Body of pancreas (tissue), 4 donors: ENCODE measurements at regions not wholly inside any gene's neighbourhood (a gene's known extent, or its start where the extent isn't known, plus 50 kb on each side); places are given as distances from the start of the nearest gene placed in this dataset.

ENCODE experiments used
- ATAC-seq: fragments of 150-250 bp; one replicate; pipeline ENCODE4 v1.9.1; 2016
- DNase-seq, 4 donors: peaks; one replicate each; pipeline ENCODE4 v3.0.0-alpha.2; 2019
- H3K27ac ChIP-seq, 4 donors: fragments of 200-600 bp; sonication (generic); 1 replicate in 3 of 4; 2 replicates in 1 of 4; pipeline versions ENCODE4 v1.5.1 to v1.6.1; 2016 to 2019; ENCODE audit warnings: mild to moderate bottlenecking in 1 of 4, mixed read lengths in 1 of 4, moderate library complexity in 1 of 4
- H3K27me3 ChIP-seq, 2 donors: fragments of 200-600 bp; sonication (generic); one replicate each; pipeline ENCODE4 v1.6.0; 2016; ENCODE audit warnings: mild to moderate bottlenecking in 1 of 2
- H3K36me3 ChIP-seq, 2 donors: fragments of 200-600 bp; sonication (generic); replicated peaks in 1 of 2; 2 replicates each; pipeline ENCODE4 v1.5.1; 2016; ENCODE audit warnings: low read depth in 2 of 2; ENCODE audit not compliant: insufficient read depth in 1 of 2
- H3K4me1 ChIP-seq: fragments of 200-600 bp; sonication (generic); one replicate; pipeline ENCODE4 v1.6.0; 2016
- H3K4me3 ChIP-seq, 2 donors: fragments of 200-600 bp; sonication (generic); 1 replicate in 1 of 2; 2 replicates in 1 of 2; pipeline ENCODE4 v1.5.1; 2016 to 2019
- H3K9me3 ChIP-seq, 3 donors: fragments of 200-600 bp; sonication (generic); 1 replicate in 2 of 3; 2 replicates in 1 of 3; pipeline ENCODE4 v1.5.1; 2016
- POLR2A ChIP-seq, 3 donors: fragments of 450-650 bp; IDR thresholded peaks; one replicate each; pipeline ENCODE4 v1.6.1; 2016; ENCODE audit warnings: antibody characterized with exemption in 3 of 3, mild to moderate bottlenecking in 2 of 3
- WGBS, 2 donors: methylation state at CpG; one replicate each; pipeline ENCODE4 v1.1.5; 2017; 5-methylcytosine and 5-hydroxymethylcytosine counted together
- intact Hi-C: fragments of 100-400 bp; cut with DNase I; formaldehyde crosslinking; loops from one replicate; pipeline ENCODE4 v1.15.1; 2023
- TF ChIP-seq, protein P1 (sequence below), 7 experiments: fragments of 450-650 bp in 4 of 7; fragments of 200-600 bp in 3 of 7; sonication (generic) in 3 of 7; IDR thresholded peaks; one replicate each; pipeline ENCODE4 v1.5.1; 2016 to 2019; ENCODE audit warnings: antibody characterized with exemption in 7 of 7

DNA sequence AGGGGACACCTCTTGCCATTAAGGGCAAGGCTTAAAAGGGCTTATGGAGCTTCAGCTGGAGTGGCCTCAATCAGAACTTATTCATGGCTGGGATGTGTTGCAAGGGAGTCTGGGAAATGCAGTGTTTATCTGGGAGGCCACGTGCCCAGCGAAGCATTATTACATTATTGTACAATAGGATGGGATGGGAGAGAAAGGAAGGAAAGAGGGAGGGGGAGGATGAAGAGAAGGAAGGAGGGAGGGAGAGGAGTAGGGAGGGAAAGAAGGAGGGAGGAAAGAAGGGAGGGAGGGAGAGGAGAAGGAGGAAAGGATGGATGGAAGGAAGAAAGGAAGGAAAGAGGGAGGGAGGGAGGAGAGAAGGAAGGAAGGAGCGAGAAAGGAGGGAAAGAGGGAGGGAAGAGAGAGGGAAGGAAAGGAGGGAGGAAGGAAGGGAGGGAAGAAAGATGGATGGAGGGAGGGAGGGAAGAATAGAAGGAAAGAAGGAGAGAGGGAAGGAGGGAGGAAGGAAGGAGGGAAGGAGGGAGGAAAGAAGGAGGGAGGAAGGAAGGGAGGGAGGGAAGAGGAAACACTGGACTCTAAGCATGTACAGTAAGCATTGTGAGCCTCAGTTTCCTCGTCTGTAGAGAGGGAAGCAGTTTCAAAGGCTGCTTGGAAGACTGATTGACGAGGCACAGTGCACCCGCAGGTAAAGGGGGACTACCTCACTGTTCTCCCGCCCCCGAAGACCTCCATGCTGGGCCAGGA, 62.2 kb downstream of the MYEOV start:
- H3K36me3 ChIP-seq, result no peaks in the 10 kb centered on the region
- DNase-seq (no peak), ATAC-seq (no peak)
- 72 to 78% methylated on average over 8 of the region's 8 CpGs for WGBS, 2 donors
- intact Hi-C loops, result no loop called here
- H3K4me1 ChIP-seq, result peaks cover 5% of the 10 kb centered on the region
- peaks cover 0 to 4% (median 0%) of the 10 kb centered on the region in 3 donors for H3K9me3 ChIP-seq
- H3K27me3 ChIP-seq, result no peaks in the 10 kb centered on the region
- TF ChIP-seq POLR2A (IDR thresholded peaks at IDR 0.05), result no peak
- TF ChIP-seq, protein P1, sequence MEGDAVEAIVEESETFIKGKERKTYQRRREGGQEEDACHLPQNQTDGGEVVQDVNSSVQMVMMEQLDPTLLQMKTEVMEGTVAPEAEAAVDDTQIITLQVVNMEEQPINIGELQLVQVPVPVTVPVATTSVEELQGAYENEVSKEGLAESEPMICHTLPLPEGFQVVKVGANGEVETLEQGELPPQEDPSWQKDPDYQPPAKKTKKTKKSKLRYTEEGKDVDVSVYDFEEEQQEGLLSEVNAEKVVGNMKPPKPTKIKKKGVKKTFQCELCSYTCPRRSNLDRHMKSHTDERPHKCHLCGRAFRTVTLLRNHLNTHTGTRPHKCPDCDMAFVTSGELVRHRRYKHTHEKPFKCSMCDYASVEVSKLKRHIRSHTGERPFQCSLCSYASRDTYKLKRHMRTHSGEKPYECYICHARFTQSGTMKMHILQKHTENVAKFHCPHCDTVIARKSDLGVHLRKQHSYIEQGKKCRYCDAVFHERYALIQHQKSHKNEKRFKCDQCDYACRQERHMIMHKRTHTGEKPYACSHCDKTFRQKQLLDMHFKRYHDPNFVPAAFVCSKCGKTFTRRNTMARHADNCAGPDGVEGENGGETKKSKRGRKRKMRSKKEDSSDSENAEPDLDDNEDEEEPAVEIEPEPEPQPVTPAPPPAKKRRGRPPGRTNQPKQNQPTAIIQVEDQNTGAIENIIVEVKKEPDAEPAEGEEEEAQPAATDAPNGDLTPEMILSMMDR (IDR thresholded peaks at IDR 0.05), result no peak
- no peak overlapping the region for H3K4me3 ChIP-seq
- H3K27ac ChIP-seq, result no peak overlapping the region

DNA sequence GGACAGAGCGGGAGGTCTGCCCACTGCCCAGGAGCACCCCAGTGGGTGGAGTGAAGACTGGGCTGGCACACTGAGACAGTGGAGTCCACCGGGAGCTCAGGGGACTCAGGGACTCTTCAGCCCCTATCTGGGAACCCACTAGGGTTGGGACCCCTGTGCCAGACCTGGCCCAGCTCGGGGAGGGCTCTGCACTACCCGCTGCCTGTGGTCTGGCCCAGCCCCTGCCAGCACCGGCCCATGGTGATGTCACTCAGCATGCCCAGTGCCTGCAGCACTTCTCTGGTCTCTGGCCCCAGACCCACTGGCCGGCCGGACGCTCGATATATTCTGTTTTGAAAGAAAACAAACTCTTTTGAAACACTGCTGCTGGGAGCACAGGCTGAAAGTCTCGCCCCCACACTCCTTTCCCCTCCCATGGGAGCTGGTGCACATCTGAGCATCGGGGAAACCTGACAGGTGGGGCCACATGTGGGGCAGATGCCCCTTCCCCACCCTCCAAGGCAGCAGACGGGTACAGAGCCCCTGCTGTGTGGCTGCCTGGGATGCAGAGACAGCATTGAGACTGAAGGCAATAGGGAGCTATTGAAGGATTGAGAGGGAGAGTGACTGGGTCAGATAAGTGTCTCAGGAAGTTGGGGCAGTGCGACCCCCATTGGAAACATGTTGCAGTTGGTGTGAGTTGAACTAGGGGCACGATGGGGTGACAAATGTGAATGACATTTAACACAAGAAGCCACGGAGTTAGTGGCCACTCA, 62.9 kb downstream of the MYEOV start:
- H3K27ac ChIP-seq, result no peak overlapping the region
- H3K4me1 ChIP-seq, result peaks cover 5% of the 10 kb centered on the region
- 74 to 76% methylated on average over 11 to 15 of the region's 15 CpGs for WGBS, 2 donors
- no peaks in the 10 kb centered on the region for H3K27me3 ChIP-seq
- TF ChIP-seq, protein P1 (IDR thresholded peaks at IDR 0.05), result no peak
- no peak for TF ChIP-seq POLR2A (IDR thresholded peaks at IDR 0.05)
- H3K9me3 ChIP-seq, result peaks cover 0 to 4% (median 0%) of the 10 kb centered on the region in 3 donors
- intact Hi-C loops, result no loop called here
- no peak overlapping the region for H3K4me3 ChIP-seq
- H3K36me3 ChIP-seq, result no peaks in the 10 kb centered on the region
- DNase-seq (no peak), ATAC-seq (no peak)

DNA sequence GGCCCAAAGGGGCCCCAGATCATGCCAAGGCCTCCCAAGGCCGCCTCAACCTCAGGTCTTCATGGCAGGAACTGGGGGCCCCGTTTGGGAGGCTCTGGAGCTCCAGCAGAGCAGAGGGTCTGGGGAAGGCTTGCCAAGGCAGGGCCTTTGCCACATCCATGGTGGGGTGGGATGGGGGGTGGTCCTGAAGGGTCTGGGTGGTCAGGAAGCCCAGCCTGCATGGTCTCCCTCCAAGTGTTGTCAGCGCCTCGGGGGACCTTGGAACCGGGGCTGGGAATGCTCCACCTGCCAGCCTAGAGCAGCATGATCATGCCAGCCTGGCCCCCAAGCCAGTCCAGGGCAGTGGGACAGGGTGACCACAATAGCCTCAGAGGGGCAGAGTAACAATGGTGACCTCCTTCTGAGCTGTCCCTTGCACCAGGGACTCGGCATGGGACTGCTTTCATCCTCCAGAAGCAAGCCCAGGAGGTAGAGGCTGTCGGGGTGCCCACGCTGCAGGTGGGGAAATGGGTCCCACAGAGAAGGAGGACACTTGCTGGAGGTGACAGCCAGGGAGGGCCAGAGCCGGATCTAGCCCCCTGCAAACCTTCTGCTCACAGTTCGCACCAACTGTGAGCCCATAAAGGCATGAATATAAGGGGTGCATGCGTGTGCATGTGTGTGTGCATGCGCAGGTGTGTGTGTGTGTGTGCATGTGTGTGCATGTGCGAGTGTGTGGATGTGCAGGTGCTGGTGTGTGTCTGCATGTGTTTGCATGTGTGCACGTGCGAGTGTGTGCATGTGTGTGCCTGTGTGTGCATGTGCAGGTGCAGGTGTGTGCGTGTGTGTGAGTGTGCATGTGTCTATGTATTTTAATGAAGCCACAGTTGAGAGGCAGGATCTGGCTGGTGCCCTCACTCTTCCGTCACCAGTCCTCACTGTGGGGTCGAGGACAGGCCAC, 63.8 kb downstream of the MYEOV start:
- DNase-seq, result no peak
- Histone ChIP-seq H3K4me1 (peaks cover 4% of the 10 kb centered on the region), H3K9me3 (peaks cover 0 to 4% (median 0%) of the 10 kb centered on the region in 3 donors), H3K27ac (no peak overlapping the region), H3K36me3 (no peaks in the 10 kb centered on the region), H3K27me3 (no peaks in the 10 kb centered on the region), H3K4me3 (no peak overlapping the region)
- TF ChIP-seq, protein P1 (IDR thresholded peaks at IDR 0.05), result no peak
- no peak for TF ChIP-seq POLR2A (IDR thresholded peaks at IDR 0.05)
- no peak for ATAC-seq
- WGBS, 2 donors, result 80% methylated on average over 14 to 18 of the region's 18 CpGs
- intact Hi-C loops, result no loop called here

DNA sequence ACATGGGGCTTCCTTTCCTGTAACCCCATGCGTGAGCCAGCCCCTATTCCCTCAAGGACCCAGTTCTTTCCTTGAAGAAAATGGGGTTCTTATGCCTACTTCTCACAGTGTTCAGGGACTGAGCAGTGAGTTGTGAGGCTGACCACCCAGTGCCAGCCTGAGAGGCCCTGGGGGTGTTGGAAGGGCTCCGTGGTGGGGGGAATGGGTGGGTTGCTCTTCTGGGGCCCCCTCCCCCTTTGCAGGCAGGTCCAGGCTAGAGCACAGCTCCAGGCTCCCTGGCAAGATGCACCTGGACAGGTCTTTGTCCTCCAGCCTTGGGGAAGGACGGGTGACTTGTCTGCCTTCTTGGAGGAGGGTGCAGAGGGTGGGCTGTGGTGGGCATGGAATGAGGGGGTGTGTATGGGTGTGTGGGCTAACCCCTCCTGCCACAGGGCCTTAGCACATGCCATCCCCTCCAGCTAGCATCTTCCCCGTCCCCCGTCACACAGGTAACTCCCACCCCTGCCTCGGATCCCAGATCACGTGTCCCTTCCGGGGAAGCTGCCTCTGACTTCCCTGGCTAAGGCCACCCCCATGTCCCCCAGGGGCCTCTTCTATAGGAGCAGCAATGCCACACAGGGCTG, 64.6 kb downstream of the MYEOV start:
- Histone ChIP-seq H3K4me1 (no peaks in the 10 kb centered on the region), H3K36me3 (no peaks in the 10 kb centered on the region), H3K27ac (no peak overlapping the region), H3K27me3 (no peaks in the 10 kb centered on the region), H3K4me3 (no peak overlapping the region), H3K9me3 (peaks cover 0 to 4% (median 0%) of the 10 kb centered on the region in 3 donors)
- no peak for ATAC-seq
- intact Hi-C loops, result no loop called here
- no peak for DNase-seq
- WGBS, 2 donors, result 94 to 100% methylated on average over 5 to 8 of the region's 8 CpGs
- no peak for TF ChIP-seq POLR2A (IDR thresholded peaks at IDR 0.05)
- TF ChIP-seq, protein P1 (IDR thresholded peaks at IDR 0.05), result no peak
